ENCODE measurements at regions not wholly inside any gene's neighbourhood (a gene's known extent, or its start where the extent isn't known, plus 50 kb on each side); places are given as distances from the start of the nearest gene placed in this dataset.

DNA sequence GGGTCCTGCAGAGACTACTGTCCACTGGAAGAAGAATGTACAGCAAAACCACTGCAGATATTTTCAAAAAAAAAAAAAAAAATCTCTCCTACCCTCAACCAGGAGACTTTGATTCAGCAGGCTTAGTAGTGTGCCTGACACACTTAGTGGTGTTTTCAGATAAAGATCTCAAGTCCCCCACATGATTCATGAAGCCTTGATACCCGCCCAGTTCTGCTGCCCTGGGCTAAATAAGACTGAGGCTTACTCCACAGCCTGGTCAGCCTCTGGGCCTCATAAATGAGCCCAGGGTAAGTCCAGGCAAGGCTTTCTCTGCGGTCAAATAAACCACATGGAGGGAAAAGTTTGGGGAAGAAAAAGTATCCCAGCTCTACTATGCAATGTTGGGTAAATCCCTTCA lies 222.1 kb upstream of the ARID1B start:
- Histone ChIP-seq H3K79me2 (replicated peaks; ENCODE audit: insufficient read depth, low read length) (no peaks in the 10 kb centered on the region), H3K27me3 (ENCODE audit: insufficient read depth, low read depth, low read length) (no peaks in the 10 kb centered on the region), H4K20me1 (ENCODE audit: insufficient read depth) (no peaks in the 10 kb centered on the region), H3K27ac (ENCODE audit: low read length) (no peak overlapping the region), H3K9me3 (ENCODE audit: low read length) (no peaks in the 10 kb centered on the region), H2AFZ (ENCODE audit: low read depth, low read length) (no peak overlapping the region), H3F3A (ENCODE audit: insufficient read depth, low read length, poor library complexity, severe bottlenecking) (no peaks in the 10 kb centered on the region), H3K9ac (ENCODE audit: low read length) (no peak overlapping the region), H3K9me2 (ENCODE audit: insufficient read depth, low read length) (no peaks in the 10 kb centered on the region), H3K4me3 (ENCODE audit: low read length) (no peak overlapping the region), H3K36me3 (ENCODE audit: insufficient read depth, low read length) (no peaks in the 10 kb centered on the region), H3K4me2 (ENCODE audit: low read length) (no peak overlapping the region)
- no peak for TF ChIP-seq TAF1 (IDR thresholded peaks at IDR 0.05; ENCODE audit: low read depth)
- TF ChIP-seq EP300 (conservative IDR thresholded peaks at IDR 0.05; ENCODE audit: poor library complexity, severe bottlenecking): no peak
- no peak for TF ChIP-seq MXI1 (conservative IDR thresholded peaks at IDR 0.05; ENCODE audit: poor library complexity, severe bottlenecking)
- TF ChIP-seq RAD21 (conservative IDR thresholded peaks at IDR 0.05): no peak
- TF ChIP-seq SMC3 (conservative IDR thresholded peaks at IDR 0.05; ENCODE audit: poor library complexity): no peak
- TF ChIP-seq, protein P1, sequence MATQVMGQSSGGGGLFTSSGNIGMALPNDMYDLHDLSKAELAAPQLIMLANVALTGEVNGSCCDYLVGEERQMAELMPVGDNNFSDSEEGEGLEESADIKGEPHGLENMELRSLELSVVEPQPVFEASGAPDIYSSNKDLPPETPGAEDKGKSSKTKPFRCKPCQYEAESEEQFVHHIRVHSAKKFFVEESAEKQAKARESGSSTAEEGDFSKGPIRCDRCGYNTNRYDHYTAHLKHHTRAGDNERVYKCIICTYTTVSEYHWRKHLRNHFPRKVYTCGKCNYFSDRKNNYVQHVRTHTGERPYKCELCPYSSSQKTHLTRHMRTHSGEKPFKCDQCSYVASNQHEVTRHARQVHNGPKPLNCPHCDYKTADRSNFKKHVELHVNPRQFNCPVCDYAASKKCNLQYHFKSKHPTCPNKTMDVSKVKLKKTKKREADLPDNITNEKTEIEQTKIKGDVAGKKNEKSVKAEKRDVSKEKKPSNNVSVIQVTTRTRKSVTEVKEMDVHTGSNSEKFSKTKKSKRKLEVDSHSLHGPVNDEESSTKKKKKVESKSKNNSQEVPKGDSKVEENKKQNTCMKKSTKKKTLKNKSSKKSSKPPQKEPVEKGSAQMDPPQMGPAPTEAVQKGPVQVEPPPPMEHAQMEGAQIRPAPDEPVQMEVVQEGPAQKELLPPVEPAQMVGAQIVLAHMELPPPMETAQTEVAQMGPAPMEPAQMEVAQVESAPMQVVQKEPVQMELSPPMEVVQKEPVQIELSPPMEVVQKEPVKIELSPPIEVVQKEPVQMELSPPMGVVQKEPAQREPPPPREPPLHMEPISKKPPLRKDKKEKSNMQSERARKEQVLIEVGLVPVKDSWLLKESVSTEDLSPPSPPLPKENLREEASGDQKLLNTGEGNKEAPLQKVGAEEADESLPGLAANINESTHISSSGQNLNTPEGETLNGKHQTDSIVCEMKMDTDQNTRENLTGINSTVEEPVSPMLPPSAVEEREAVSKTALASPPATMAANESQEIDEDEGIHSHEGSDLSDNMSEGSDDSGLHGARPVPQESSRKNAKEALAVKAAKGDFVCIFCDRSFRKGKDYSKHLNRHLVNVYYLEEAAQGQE (IDR thresholded peaks at IDR 0.05; ENCODE audit: borderline replicate concordance): no peak
- no peak for TF ChIP-seq EZH2 (IDR thresholded peaks at IDR 0.05; ENCODE audit: borderline replicate concordance, insufficient read depth, low read length, poor library complexity, severe bottlenecking)
- TF ChIP-seq, protein P2, sequence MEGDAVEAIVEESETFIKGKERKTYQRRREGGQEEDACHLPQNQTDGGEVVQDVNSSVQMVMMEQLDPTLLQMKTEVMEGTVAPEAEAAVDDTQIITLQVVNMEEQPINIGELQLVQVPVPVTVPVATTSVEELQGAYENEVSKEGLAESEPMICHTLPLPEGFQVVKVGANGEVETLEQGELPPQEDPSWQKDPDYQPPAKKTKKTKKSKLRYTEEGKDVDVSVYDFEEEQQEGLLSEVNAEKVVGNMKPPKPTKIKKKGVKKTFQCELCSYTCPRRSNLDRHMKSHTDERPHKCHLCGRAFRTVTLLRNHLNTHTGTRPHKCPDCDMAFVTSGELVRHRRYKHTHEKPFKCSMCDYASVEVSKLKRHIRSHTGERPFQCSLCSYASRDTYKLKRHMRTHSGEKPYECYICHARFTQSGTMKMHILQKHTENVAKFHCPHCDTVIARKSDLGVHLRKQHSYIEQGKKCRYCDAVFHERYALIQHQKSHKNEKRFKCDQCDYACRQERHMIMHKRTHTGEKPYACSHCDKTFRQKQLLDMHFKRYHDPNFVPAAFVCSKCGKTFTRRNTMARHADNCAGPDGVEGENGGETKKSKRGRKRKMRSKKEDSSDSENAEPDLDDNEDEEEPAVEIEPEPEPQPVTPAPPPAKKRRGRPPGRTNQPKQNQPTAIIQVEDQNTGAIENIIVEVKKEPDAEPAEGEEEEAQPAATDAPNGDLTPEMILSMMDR (IDR thresholded peaks at IDR 0.05; ENCODE audit: poor library complexity, severe bottlenecking): no peak
- no peak for TF ChIP-seq POLR2AphosphoS5 (IDR thresholded peaks at IDR 0.05)

DNA sequence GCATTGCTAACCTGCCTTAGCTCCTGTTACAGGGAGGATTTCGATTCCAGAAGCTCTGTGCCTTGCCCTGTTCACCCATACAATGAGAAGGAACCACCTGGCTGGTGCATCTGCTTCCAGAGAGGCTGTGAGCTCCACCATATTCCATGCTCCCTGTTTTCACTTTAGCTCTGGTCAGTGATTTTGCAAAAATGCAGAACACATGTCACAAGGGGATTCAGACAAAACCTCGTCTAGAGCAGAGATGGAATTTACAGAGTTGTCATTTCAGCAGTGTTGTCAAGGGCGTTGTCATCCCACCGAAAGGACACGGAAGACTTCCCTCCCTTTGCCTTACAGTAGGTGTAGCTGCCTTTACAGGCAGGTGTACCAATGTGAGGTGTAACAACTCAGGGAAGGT lies 223.0 kb upstream of the ARID1B start:
- Histone ChIP-seq H2AFZ (ENCODE audit: low read depth, low read length) (no peak overlapping the region), H3K27ac (ENCODE audit: low read length) (no peak overlapping the region), H4K20me1 (ENCODE audit: insufficient read depth) (no peaks in the 10 kb centered on the region), H3K36me3 (ENCODE audit: insufficient read depth, low read length) (no peaks in the 10 kb centered on the region), H3K27me3 (ENCODE audit: insufficient read depth, low read depth, low read length) (no peaks in the 10 kb centered on the region), H3K9me2 (ENCODE audit: insufficient read depth, low read length) (no peaks in the 10 kb centered on the region), H3K4me2 (ENCODE audit: low read length) (no peak overlapping the region), H3K79me2 (replicated peaks; ENCODE audit: insufficient read depth, low read length) (no peaks in the 10 kb centered on the region), H3K9me3 (ENCODE audit: low read length) (no peaks in the 10 kb centered on the region), H3F3A (ENCODE audit: insufficient read depth, low read length, poor library complexity, severe bottlenecking) (no peaks in the 10 kb centered on the region), H3K4me3 (ENCODE audit: low read length) (no peak overlapping the region), H3K9ac (ENCODE audit: low read length) (no peak overlapping the region)
- TF ChIP-seq, protein P1 (IDR thresholded peaks at IDR 0.05; ENCODE audit: borderline replicate concordance): no peak
- no peak for TF ChIP-seq SMC3 (conservative IDR thresholded peaks at IDR 0.05; ENCODE audit: poor library complexity)
- TF ChIP-seq RAD21 (conservative IDR thresholded peaks at IDR 0.05): no peak
- no peak for TF ChIP-seq TAF1 (IDR thresholded peaks at IDR 0.05; ENCODE audit: low read depth)
- no peak for TF ChIP-seq EZH2 (IDR thresholded peaks at IDR 0.05; ENCODE audit: borderline replicate concordance, insufficient read depth, low read length, poor library complexity, severe bottlenecking)
- no peak for TF ChIP-seq MXI1 (conservative IDR thresholded peaks at IDR 0.05; ENCODE audit: poor library complexity, severe bottlenecking)
- no peak for TF ChIP-seq EP300 (conservative IDR thresholded peaks at IDR 0.05; ENCODE audit: poor library complexity, severe bottlenecking)
- no peak for TF ChIP-seq POLR2AphosphoS5 (IDR thresholded peaks at IDR 0.05)
- TF ChIP-seq, protein P2 (IDR thresholded peaks at IDR 0.05; ENCODE audit: poor library complexity, severe bottlenecking): no peak

All from neural cell (in vitro differentiated cells).